ENCODE measurements at regions not wholly inside any gene's neighbourhood (a gene's known extent, or its start where the extent isn't known, plus 50 kb on each side); places are given as distances from the start of the nearest gene placed in this dataset.

DNA sequence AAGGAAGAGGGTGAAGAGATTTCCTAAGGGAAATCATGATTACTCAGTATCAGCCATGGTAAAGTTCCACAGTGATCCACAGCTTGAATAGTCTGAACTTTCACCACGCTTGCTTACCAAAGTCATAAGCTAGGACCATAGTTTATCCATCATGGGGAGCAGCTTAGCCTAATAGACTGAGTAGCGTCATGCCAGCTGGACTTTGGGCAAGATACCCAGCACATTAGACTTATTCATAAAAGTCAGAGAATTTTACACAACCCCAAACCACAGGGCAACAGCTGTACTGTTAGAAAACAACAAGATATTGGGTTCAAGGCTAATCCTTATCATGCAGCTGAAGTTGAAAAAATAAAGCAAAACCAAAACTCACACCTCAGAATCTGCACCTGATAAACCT lies 491.0 kb downstream of the XPNPEP1 start (continued):
- TF ChIP-seq, protein P1, sequence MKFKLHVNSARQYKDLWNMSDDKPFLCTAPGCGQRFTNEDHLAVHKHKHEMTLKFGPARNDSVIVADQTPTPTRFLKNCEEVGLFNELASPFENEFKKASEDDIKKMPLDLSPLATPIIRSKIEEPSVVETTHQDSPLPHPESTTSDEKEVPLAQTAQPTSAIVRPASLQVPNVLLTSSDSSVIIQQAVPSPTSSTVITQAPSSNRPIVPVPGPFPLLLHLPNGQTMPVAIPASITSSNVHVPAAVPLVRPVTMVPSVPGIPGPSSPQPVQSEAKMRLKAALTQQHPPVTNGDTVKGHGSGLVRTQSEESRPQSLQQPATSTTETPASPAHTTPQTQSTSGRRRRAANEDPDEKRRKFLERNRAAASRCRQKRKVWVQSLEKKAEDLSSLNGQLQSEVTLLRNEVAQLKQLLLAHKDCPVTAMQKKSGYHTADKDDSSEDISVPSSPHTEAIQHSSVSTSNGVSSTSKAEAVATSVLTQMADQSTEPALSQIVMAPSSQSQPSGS (CRISPR knock-in tag; IDR thresholded peaks at IDR 0.05; ENCODE audit: borderline replicate concordance, low read depth), result no peak
- TF ChIP-seq ZBTB43 (CRISPR knock-in tag; IDR thresholded peaks at IDR 0.05), result no peak
- TF ChIP-seq, protein P2, sequence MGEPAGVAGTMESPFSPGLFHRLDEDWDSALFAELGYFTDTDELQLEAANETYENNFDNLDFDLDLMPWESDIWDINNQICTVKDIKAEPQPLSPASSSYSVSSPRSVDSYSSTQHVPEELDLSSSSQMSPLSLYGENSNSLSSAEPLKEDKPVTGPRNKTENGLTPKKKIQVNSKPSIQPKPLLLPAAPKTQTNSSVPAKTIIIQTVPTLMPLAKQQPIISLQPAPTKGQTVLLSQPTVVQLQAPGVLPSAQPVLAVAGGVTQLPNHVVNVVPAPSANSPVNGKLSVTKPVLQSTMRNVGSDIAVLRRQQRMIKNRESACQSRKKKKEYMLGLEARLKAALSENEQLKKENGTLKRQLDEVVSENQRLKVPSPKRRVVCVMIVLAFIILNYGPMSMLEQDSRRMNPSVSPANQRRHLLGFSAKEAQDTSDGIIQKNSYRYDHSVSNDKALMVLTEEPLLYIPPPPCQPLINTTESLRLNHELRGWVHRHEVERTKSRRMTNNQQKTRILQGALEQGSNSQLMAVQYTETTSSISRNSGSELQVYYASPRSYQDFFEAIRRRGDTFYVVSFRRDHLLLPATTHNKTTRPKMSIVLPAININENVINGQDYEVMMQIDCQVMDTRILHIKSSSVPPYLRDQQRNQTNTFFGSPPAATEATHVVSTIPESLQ (CRISPR knock-in tag; IDR thresholded peaks at IDR 0.05), result no peak

- no peaks in the 10 kb centered on the region for H3K27me3 Mint-ChIP-seq (ENCODE audit: low read depth)
- no peak overlapping the region for H3K4me3 Mint-ChIP-seq
- DNase-seq (ENCODE audit: low spot score) (no peak), ATAC-seq (no peak)
- no peaks in the 10 kb centered on the region for H3K36me3 Mint-ChIP-seq
- POLR2A ChIA-PET, result no interaction called here
- H3K27ac Mint-ChIP-seq, result no peak overlapping the region
- CTCF ChIA-PET, result no interaction called here
- H3K9me3 Mint-ChIP-seq, result no peaks in the 10 kb centered on the region
- peaks cover 10% of the 10 kb centered on the region for H3K4me1 Mint-ChIP-seq
- TF ChIP-seq TCF7 (CRISPR knock-in tag; IDR thresholded peaks at IDR 0.05; ENCODE audit: low read depth) (no peak), KAT7 (CRISPR knock-in tag; IDR thresholded peaks at IDR 0.05; ENCODE audit: borderline replicate concordance) (no peak), NR2C2 (CRISPR knock-in tag; IDR thresholded peaks at IDR 0.05) (no peak), NFATC4 (CRISPR knock-in tag; IDR thresholded peaks at IDR 0.05) (no peak), MYBL2 (CRISPR knock-in tag; IDR thresholded peaks at IDR 0.05) (no peak), RELA (CRISPR knock-in tag; IDR thresholded peaks at IDR 0.05; ENCODE audit: borderline replicate concordance) (no peak), GRHL2 (CRISPR knock-in tag; IDR thresholded peaks at IDR 0.05; ENCODE audit: insufficient replicate concordance, severe bottlenecking) (no peak), GABPB1 (CRISPR knock-in tag; IDR thresholded peaks at IDR 0.05) (no peak), ZNF532 (CRISPR knock-in tag; IDR thresholded peaks at IDR 0.05; ENCODE audit: borderline replicate concordance) (no peak), FOXK1 (CRISPR knock-in tag; IDR thresholded peaks at IDR 0.05) (no peak), ARID4B (CRISPR knock-in tag; IDR thresholded peaks at IDR 0.05; ENCODE audit: borderline replicate concordance) (no peak), ZNF416 (CRISPR knock-in tag; IDR thresholded peaks at IDR 0.05) (no peak), SOX15 (CRISPR knock-in tag; IDR thresholded peaks at IDR 0.05) (no peak)
- TF ChIP-seq, protein P3, sequence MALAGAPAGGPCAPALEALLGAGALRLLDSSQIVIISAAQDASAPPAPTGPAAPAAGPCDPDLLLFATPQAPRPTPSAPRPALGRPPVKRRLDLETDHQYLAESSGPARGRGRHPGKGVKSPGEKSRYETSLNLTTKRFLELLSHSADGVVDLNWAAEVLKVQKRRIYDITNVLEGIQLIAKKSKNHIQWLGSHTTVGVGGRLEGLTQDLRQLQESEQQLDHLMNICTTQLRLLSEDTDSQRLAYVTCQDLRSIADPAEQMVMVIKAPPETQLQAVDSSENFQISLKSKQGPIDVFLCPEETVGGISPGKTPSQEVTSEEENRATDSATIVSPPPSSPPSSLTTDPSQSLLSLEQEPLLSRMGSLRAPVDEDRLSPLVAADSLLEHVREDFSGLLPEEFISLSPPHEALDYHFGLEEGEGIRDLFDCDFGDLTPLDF (CRISPR knock-in tag; IDR thresholded peaks at IDR 0.05), result no peak
- TF ChIP-seq, protein P4, sequence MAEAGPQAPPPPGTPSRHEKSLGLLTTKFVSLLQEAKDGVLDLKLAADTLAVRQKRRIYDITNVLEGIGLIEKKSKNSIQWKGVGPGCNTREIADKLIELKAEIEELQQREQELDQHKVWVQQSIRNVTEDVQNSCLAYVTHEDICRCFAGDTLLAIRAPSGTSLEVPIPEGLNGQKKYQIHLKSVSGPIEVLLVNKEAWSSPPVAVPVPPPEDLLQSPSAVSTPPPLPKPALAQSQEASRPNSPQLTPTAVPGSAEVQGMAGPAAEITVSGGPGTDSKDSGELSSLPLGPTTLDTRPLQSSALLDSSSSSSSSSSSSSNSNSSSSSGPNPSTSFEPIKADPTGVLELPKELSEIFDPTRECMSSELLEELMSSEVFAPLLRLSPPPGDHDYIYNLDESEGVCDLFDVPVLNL (CRISPR knock-in tag; IDR thresholded peaks at IDR 0.05; ENCODE audit: borderline replicate concordance, low read depth), result no peak
Measured at GRCh38 chr10:109430799-109431198, 492.5 kb downstream of the XPNPEP1 start.

All from WTC11 (cell line).